OCI-LY3 (cell line): ENCODE measurements at regions not wholly inside any gene's neighbourhood (a gene's known extent, or its start where the extent isn't known, plus 50 kb on each side); places are given as distances from the start of the nearest gene placed in this dataset.

Experiments
- CTCF ChIP-seq: fragments of 200-600, 300-600 bp; sonication (generic); IDR thresholded peaks from 2 replicates; pipeline ENCODE4 v1.5.1; 2014; ENCODE audit warnings: antibody characterized with exemption, low read length, low read depth
- EZH2phosphoT487 ChIP-seq: fragments of 200-600 bp; shearing (Covaris generic); IDR thresholded peaks from 2 replicates; pipeline ENCODE4 v1.6.1; 2018; ENCODE audit warnings: antibody characterized with exemption, mixed run types, low read depth

GRCh38 chr2:142714600-142714999 lies 162.9 kb upstream of the KYNU start:
- TF ChIP-seq CTCF, result no peak
- no peak for TF ChIP-seq EZH2phosphoT487
